Fibroblast of lung (primary cell): ENCODE measurements at regions not wholly inside any gene's neighbourhood (a gene's known extent, or its start where the extent isn't known, plus 50 kb on each side); places are given as distances from the start of the nearest gene placed in this dataset.

Source experiments
- DNase-seq, 2 donors: peaks; one replicate each; pipeline versions ENCODE4 v3.0.0 to v3.0.0-alpha.2; 2010; ENCODE audit warnings: low read depth in 2 of 2
- H2AFZ ChIP-seq: 2 replicates; pipeline ENCODE4 v1.5.1; 2012; ENCODE audit warnings: low read length, control low read depth, inconsistent platforms
- H3K27ac ChIP-seq: 2 replicates; pipeline ENCODE4 v1.5.1; 2011; ENCODE audit warnings: low read length, control low read depth; ENCODE audit not compliant: insufficient read depth
- H3K27me3 ChIP-seq: 2 replicates; pipeline ENCODE4 v1.5.1; 2011; ENCODE audit warnings: mild to moderate bottlenecking, low read length; ENCODE audit not compliant: control insufficient read depth, insufficient read depth
- H3K36me3 ChIP-seq: 2 replicates; pipeline ENCODE4 v1.5.1; 2011; ENCODE audit warnings: low read length; ENCODE audit not compliant: control insufficient read depth, insufficient read depth
- H3K4me1 ChIP-seq: 2 replicates; pipeline ENCODE4 v1.5.1; 2011; ENCODE audit warnings: low read length; ENCODE audit not compliant: control insufficient read depth, insufficient read depth; ENCODE audit errors: extremely low read depth
- H3K4me2 ChIP-seq: 2 replicates; pipeline ENCODE4 v1.5.1; 2011; ENCODE audit warnings: low read length, control low read depth; ENCODE audit not compliant: insufficient read depth; ENCODE audit errors: extremely low read depth
- H3K4me3 ChIP-seq, 4 experiments: fragments of 200-600 bp in 1 of 4; sonication (generic) in 1 of 4; replicated peaks in 1 of 4; 2 replicates each; pipeline ENCODE4 v1.5.1; 2011 to 2016; ENCODE audit warnings: low read length in 4 of 4, low read depth in 3 of 4, mild to moderate bottlenecking in 3 of 4, control low read depth in 2 of 4, inconsistent platforms in 1 of 4, mixed read lengths in 1 of 4; ENCODE audit not compliant: insufficient read depth in 1 of 4; ENCODE audit errors: control extremely low read depth in 1 of 4
- H3K79me2 ChIP-seq: 2 replicates; pipeline ENCODE4 v1.5.1; 2012; ENCODE audit warnings: mild to moderate bottlenecking, low read length, inconsistent platforms; ENCODE audit not compliant: control insufficient read depth, insufficient read depth
- H3K9ac ChIP-seq: 2 replicates; pipeline ENCODE4 v1.5.1; 2011; ENCODE audit warnings: mild to moderate bottlenecking, low read length, control low read depth; ENCODE audit not compliant: insufficient read depth
- H3K9me3 ChIP-seq: 2 replicates; pipeline ENCODE4 v1.5.1; 2012; ENCODE audit warnings: low read depth, low read length; ENCODE audit not compliant: control insufficient read depth, insufficient read depth
- H4K20me1 ChIP-seq: 2 replicates; pipeline ENCODE4 v1.5.1; 2011; ENCODE audit warnings: low read length; ENCODE audit not compliant: control insufficient read depth, insufficient read depth; ENCODE audit errors: extremely low read depth
- CTCF ChIP-seq, 2 donors: IDR thresholded peaks in 1 of 2; conservative IDR thresholded peaks in 1 of 2; 1 replicate in 1 of 2; 2 replicates in 1 of 2; pipeline ENCODE4 v1.5.1; 2011 to 2012; ENCODE audit warnings: low read length in 2 of 2, control low read depth in 1 of 2, inconsistent platforms in 1 of 2, low read depth in 1 of 2, mild to moderate bottlenecking in 1 of 2
- EZH2 ChIP-seq: IDR thresholded peaks from 2 replicates; pipeline ENCODE4 v1.5.1; 2012; ENCODE audit warnings: low read length, control low read depth, mild to moderate bottlenecking; ENCODE audit errors: missing control alignments

GRCh38 chr2:48838029-48838428 is 82.5 kb upstream of the LHCGR start:
- DNase-seq: no peak
- Histone ChIP-seq H3K9me3 (no peaks in the 10 kb centered on the region), H3K9ac (no peak overlapping the region), H3K4me2 (no peak overlapping the region), H4K20me1 (no peaks in the 10 kb centered on the region), H3K4me3 (no peak overlapping the region), H3K4me1 (no peaks in the 10 kb centered on the region), H2AFZ (no peak overlapping the region), H3K27me3 (no peaks in the 10 kb centered on the region), H3K79me2 (no peaks in the 10 kb centered on the region), H3K27ac (no peak overlapping the region), H3K36me3 (no peaks in the 10 kb centered on the region)
- TF ChIP-seq CTCF (conservative IDR thresholded peaks at IDR 0.05 in 1 of 2, IDR thresholded peaks at IDR 0.05 in 1 of 2; ENCODE audit: low read depth in 1 of 2, low read length in 2 of 2): no peak
- TF ChIP-seq EZH2: no peak

GRCh38 chr2:48829569-48829968 is 74.0 kb upstream of the LHCGR start:
- no peak overlapping the region for H3K4me3 ChIP-seq
- H3K27me3 ChIP-seq: no peaks in the 10 kb centered on the region
- H3K36me3 ChIP-seq: no peaks in the 10 kb centered on the region
- H3K9ac ChIP-seq: no peak overlapping the region
- no peak for TF ChIP-seq CTCF (conservative IDR thresholded peaks at IDR 0.05 in 1 of 2, IDR thresholded peaks at IDR 0.05 in 1 of 2; ENCODE audit: low read depth in 1 of 2, low read length in 2 of 2)
- no peak for TF ChIP-seq EZH2
- no peak overlapping the region for H2AFZ ChIP-seq
- no peaks in the 10 kb centered on the region for H3K4me1 ChIP-seq
- H3K79me2 ChIP-seq: no peaks in the 10 kb centered on the region
- H3K9me3 ChIP-seq: no peaks in the 10 kb centered on the region
- no peaks in the 10 kb centered on the region for H4K20me1 ChIP-seq
- H3K27ac ChIP-seq: no peak overlapping the region
- no peak overlapping the region for H3K4me2 ChIP-seq
- peak in 1 of 2 donors; percentile 20 for DNase-seq

DNA sequence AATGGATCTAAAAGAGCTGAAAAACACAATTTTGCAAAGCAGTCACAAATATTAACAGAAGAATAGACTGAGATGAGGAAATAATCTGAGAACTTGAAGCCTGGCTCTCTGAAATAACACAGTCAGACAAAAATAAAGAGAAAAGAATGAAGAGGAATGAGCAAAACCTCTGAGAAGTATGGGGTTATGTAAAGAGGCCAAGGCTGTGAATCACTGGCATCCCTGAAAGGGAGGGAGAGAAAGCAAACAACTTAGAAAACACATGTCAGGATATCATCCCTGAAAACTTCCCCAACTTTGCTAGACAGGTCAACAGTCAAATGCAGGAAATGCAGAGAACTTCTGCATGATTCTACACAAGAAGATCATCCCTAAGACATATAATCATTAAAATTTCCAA is 73.5 kb upstream of the LHCGR start:
- Histone ChIP-seq H2AFZ (no peak overlapping the region), H3K4me2 (no peak overlapping the region), H3K79me2 (no peaks in the 10 kb centered on the region), H3K9me3 (no peaks in the 10 kb centered on the region), H3K4me1 (no peaks in the 10 kb centered on the region), H4K20me1 (no peaks in the 10 kb centered on the region), H3K27me3 (no peaks in the 10 kb centered on the region), H3K36me3 (no peaks in the 10 kb centered on the region), H3K9ac (no peak overlapping the region), H3K27ac (no peak overlapping the region), H3K4me3 (no peak overlapping the region)
- no peak for TF ChIP-seq CTCF (conservative IDR thresholded peaks at IDR 0.05 in 1 of 2, IDR thresholded peaks at IDR 0.05 in 1 of 2; ENCODE audit: low read depth in 1 of 2, low read length in 2 of 2)
- TF ChIP-seq EZH2: no peak
- peak in 1 of 2 donors; percentile 80 for DNase-seq
